DMS153 (cell line): ENCODE measurements at regions not wholly inside any gene's neighbourhood (a gene's known extent, or its start where the extent isn't known, plus 50 kb on each side); places are given as distances from the start of the nearest gene placed in this dataset.

ENCODE experiments used
- DNase-seq: peaks from one replicate; lab custom pipeline; 2025; lab: John Stamatoyannopoulos, UW

GRCh38 chr11:123378096-123378495, 52.0 kb upstream of the GRAMD1B start:
- no peak for DNase-seq

GRCh38 chr11:123377355-123377754, 52.7 kb upstream of the GRAMD1B start:
- no peak for DNase-seq

- no peak for DNase-seq
Measured at GRCh38 chr11:123375832-123376231, 54.2 kb upstream of the GRAMD1B start.

- no peak for DNase-seq
Measured at GRCh38 chr11:123374622-123374968, 55.5 kb upstream of the GRAMD1B start.

GRCh38 chr11:123373754-123374621, 56.1 kb upstream of the GRAMD1B start:
- DNase-seq, result no peak

GRCh38 chr11:123371506-123372297, 58.4 kb upstream of the GRAMD1B start:
- DNase-seq, result no peak

GRCh38 chr11:123366924-123367323, 63.1 kb upstream of the GRAMD1B start:
- no peak for DNase-seq

- no peak for DNase-seq
Measured at GRCh38 chr11:123365955-123366354, 64.1 kb upstream of the GRAMD1B start.

GRCh38 chr11:123364080-123364479, 66.0 kb upstream of the GRAMD1B start:
- no peak for DNase-seq

- DNase-seq, result no peak
Measured at GRCh38 chr11:123363556-123363955, 66.5 kb upstream of the GRAMD1B start.

- no peak for DNase-seq
Measured at GRCh38 chr11:123362941-123363340, 67.1 kb upstream of the GRAMD1B start.

- no peak for DNase-seq
Measured at GRCh38 chr11:123362186-123362585, 67.9 kb upstream of the GRAMD1B start.

GRCh38 chr11:123361110-123361509, 69.0 kb upstream of the GRAMD1B start:
- DNase-seq, result no peak

- no peak for DNase-seq
Measured at GRCh38 chr11:123360267-123360936, 69.7 kb upstream of the GRAMD1B start.

- DNase-seq, result peak; percentile 38
Measured at GRCh38 chr11:123357990-123358827, 71.9 kb upstream of the GRAMD1B start.

- DNase-seq, result no peak
Measured at GRCh38 chr11:123357353-123357989, 72.6 kb upstream of the GRAMD1B start.

- DNase-seq, result no peak
Measured at GRCh38 chr11:123356539-123356938, 73.5 kb upstream of the GRAMD1B start.

- no peak for DNase-seq
Measured at GRCh38 chr11:123354371-123354975, 75.6 kb upstream of the GRAMD1B start.

GRCh38 chr11:123351375-123351774, 78.7 kb upstream of the GRAMD1B start:
- DNase-seq, result no peak

GRCh38 chr11:123349382-123349781, 80.7 kb upstream of the GRAMD1B start:
- DNase-seq, result no peak
